ENCODE measurements at regions not wholly inside any gene's neighbourhood (a gene's known extent, or its start where the extent isn't known, plus 50 kb on each side); places are given as distances from the start of the nearest gene placed in this dataset.

- TF ChIP-seq CTCF (IDR thresholded peaks at IDR 0.05) (no peak), EP300 (IDR thresholded peaks at IDR 0.05) (no peak), POLR2A (IDR thresholded peaks at IDR 0.05) (no peak)
These were observed 386.0 kb downstream of the SEMA3D start for GRCh38 chr7:84800846-84801245.

Data from tibial nerve (tissue), 4 donors.